ENCODE measurements at regions not wholly inside any gene's neighbourhood (a gene's known extent, or its start where the extent isn't known, plus 50 kb on each side); places are given as distances from the start of the nearest gene placed in this dataset.

GRCh38 chr2:114063346-114063745 is 173.5 kb downstream of the ACTR3 start (continued):
- no peak for TF ChIP-seq ZBTB11 (tag by site-specific recombination; conservative IDR thresholded peaks at IDR 0.05; ENCODE audit: low read depth)
- no peak for TF ChIP-seq YY1 (tag by site-specific recombination; IDR thresholded peaks at IDR 0.05)
- no peak for TF ChIP-seq ZNF146 (tag by site-specific recombination; IDR thresholded peaks at IDR 0.05)
- no peak for TF ChIP-seq ZNF561 (tag by site-specific recombination; IDR thresholded peaks at IDR 0.05; ENCODE audit: borderline replicate concordance)
- no peak for TF ChIP-seq ZNF544 (tag by site-specific recombination; IDR thresholded peaks at IDR 0.05)
- no peak for TF ChIP-seq ZNF266 (tag by site-specific recombination; IDR thresholded peaks at IDR 0.05; ENCODE audit: low read depth)
- no peak for TF ChIP-seq ZSCAN23 (tag by site-specific recombination; IDR thresholded peaks at IDR 0.05)

- CTCF ChIA-PET, result interaction anchor here (0.6 kb wide), 1 partner anchor 825 kb away, joined by 3 read pairs; no protein-coding TSS in a partner anchor
- POLR2A ChIA-PET, result no interaction called here
Observed at GRCh38 chr2:114065731-114066130, 175.8 kb downstream of the ACTR3 start.

DNA sequence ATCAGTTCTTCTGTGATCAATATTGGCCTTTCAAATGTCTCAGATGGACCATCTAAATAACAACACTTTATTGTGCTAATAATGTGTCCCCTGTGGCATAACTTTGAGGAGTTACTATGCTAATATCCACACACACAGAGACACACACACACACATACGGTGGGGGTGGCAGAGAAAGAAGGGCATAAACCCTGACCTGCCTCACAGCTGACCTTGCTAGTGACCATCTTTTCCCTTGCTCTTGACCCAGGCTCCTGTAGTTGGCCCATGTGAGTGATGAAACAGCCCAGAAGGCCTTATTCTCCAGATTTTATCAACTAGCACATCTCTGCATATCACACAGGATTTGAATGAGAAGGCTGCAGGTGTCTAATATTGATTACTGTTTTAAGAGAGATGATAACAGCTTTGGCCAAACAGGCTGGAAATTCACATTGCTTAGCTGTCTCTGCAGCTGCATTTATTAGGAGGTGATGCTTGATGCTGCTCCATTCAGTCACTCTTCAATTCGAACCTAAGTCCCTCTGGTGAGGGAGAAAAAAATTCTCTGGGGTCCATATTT is 176.4 kb downstream of the ACTR3 start:
- no peaks in the 10 kb centered on the region for H3K4me1 ChIP-seq (ENCODE audit: control insufficient read depth, insufficient read depth, low read length)
- H3K4me3 ChIP-seq (ENCODE audit: low read depth, low read length), result no peak overlapping the region
- POLR2A ChIA-PET, result no interaction called here
- H3K36me3 ChIP-seq (ENCODE audit: control insufficient read depth in 2 of 2, insufficient read depth in 1 of 2, low read length in 2 of 2), result no peaks in the 10 kb centered on the region
- no peak overlapping the region for H3K27ac ChIP-seq (ENCODE audit: extremely low read depth, low read depth, low read length)
- CTCF ChIA-PET, result no interaction called here
- H3K9me3 ChIP-seq (ENCODE audit: control insufficient read depth, insufficient read depth, low read depth, low read length), result no peaks in the 10 kb centered on the region
- no peak for TF ChIP-seq ZNF449 (tag by site-specific recombination; IDR thresholded peaks at IDR 0.05)
- no peak for TF ChIP-seq ZNF837 (tag by site-specific recombination; IDR thresholded peaks at IDR 0.05)
- no peak for TF ChIP-seq ZNF501 (tag by site-specific recombination; IDR thresholded peaks at IDR 0.05)
- no peak for TF ChIP-seq AEBP2 (tag by site-specific recombination; IDR thresholded peaks at IDR 0.05; ENCODE audit: borderline replicate concordance)
- TF ChIP-seq ZNF148 (tag by site-specific recombination; IDR thresholded peaks at IDR 0.05; ENCODE audit: borderline replicate concordance), result no peak

More at GRCh38 chr2:114065731-114066130, 175.8 kb downstream of the ACTR3 start:
- Histone ChIP-seq H3K27ac (ENCODE audit: extremely low read depth, low read depth, low read length) (no peak overlapping the region), H3K9me3 (ENCODE audit: control insufficient read depth, insufficient read depth, low read depth, low read length) (no peaks in the 10 kb centered on the region), H3K4me1 (ENCODE audit: control insufficient read depth, insufficient read depth, low read length) (no peaks in the 10 kb centered on the region), H3K36me3 (ENCODE audit: control insufficient read depth in 2 of 2, insufficient read depth in 1 of 2, low read length in 2 of 2) (no peaks in the 10 kb centered on the region), H3K4me3 (ENCODE audit: low read depth, low read length) (no peak overlapping the region)
- TF ChIP-seq ZNF341 (tag by site-specific recombination; IDR thresholded peaks at IDR 0.05; ENCODE audit: low read depth), result no peak
- no peak for TF ChIP-seq ZNF530 (tag by site-specific recombination; IDR thresholded peaks at IDR 0.05; ENCODE audit: low read depth)
- TF ChIP-seq ZNF548 (tag by site-specific recombination; IDR thresholded peaks at IDR 0.05), result no peak
- TF ChIP-seq, protein P1, sequence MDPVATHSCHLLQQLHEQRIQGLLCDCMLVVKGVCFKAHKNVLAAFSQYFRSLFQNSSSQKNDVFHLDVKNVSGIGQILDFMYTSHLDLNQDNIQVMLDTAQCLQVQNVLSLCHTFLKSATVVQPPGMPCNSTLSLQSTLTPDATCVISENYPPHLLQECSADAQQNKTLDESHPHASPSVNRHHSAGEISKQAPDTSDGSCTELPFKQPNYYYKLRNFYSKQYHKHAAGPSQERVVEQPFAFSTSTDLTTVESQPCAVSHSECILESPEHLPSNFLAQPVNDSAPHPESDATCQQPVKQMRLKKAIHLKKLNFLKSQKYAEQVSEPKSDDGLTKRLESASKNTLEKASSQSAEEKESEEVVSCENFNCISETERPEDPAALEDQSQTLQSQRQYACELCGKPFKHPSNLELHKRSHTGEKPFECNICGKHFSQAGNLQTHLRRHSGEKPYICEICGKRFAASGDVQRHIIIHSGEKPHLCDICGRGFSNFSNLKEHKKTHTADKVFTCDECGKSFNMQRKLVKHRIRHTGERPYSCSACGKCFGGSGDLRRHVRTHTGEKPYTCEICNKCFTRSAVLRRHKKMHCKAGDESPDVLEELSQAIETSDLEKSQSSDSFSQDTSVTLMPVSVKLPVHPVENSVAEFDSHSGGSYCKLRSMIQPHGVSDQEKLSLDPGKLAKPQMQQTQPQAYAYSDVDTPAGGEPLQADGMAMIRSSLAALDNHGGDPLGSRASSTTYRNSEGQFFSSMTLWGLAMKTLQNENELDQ (tag by site-specific recombination; IDR thresholded peaks at IDR 0.05; ENCODE audit: low read depth), result no peak
- no peak for TF ChIP-seq ZNF248 (tag by site-specific recombination; IDR thresholded peaks at IDR 0.05)
- no peak for TF ChIP-seq PRDM6 (tag by site-specific recombination; IDR thresholded peaks at IDR 0.05)

Measured in HEK293 (cell line).